ENCODE measurements at regions not wholly inside any gene's neighbourhood (a gene's known extent, or its start where the extent isn't known, plus 50 kb on each side); places are given as distances from the start of the nearest gene placed in this dataset.

- H3K9me3 ChIP-seq (ENCODE audit: control insufficient read depth, insufficient read depth, low read length), result no peaks in the 10 kb centered on the region
- H3K79me2 ChIP-seq (ENCODE audit: control insufficient read depth, low read length), result no peaks in the 10 kb centered on the region
- no peaks in the 10 kb centered on the region for H3F3A ChIP-seq (ENCODE audit: control insufficient read depth, insufficient read depth)
- H3K4me1 ChIP-seq (ENCODE audit: control insufficient read depth, low read length), result no peaks in the 10 kb centered on the region
- H3K9me2 ChIP-seq (replicated peaks; ENCODE audit: control insufficient read depth, low read length), result no peaks in the 10 kb centered on the region
- H3K4me2 ChIP-seq (ENCODE audit: low read length), result no peak overlapping the region
- no peak overlapping the region for H3K4me3 ChIP-seq (ENCODE audit: low read length)
- H4K20me1 ChIP-seq (ENCODE audit: control insufficient read depth, insufficient read depth, low read depth, low read length), result no peaks in the 10 kb centered on the region
- no peak overlapping the region for H3K27ac ChIP-seq (ENCODE audit: low read depth, low read length)
- no peaks in the 10 kb centered on the region for H3K36me3 ChIP-seq (ENCODE audit: control insufficient read depth, low read length)
- TF ChIP-seq, protein P1, sequence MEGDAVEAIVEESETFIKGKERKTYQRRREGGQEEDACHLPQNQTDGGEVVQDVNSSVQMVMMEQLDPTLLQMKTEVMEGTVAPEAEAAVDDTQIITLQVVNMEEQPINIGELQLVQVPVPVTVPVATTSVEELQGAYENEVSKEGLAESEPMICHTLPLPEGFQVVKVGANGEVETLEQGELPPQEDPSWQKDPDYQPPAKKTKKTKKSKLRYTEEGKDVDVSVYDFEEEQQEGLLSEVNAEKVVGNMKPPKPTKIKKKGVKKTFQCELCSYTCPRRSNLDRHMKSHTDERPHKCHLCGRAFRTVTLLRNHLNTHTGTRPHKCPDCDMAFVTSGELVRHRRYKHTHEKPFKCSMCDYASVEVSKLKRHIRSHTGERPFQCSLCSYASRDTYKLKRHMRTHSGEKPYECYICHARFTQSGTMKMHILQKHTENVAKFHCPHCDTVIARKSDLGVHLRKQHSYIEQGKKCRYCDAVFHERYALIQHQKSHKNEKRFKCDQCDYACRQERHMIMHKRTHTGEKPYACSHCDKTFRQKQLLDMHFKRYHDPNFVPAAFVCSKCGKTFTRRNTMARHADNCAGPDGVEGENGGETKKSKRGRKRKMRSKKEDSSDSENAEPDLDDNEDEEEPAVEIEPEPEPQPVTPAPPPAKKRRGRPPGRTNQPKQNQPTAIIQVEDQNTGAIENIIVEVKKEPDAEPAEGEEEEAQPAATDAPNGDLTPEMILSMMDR (IDR thresholded peaks at IDR 0.05; ENCODE audit: low read depth, low read length, poor library complexity, severe bottlenecking), result no peak
- no peak for TF ChIP-seq EZH2phosphoT487 (IDR thresholded peaks at IDR 0.05; ENCODE audit: borderline replicate concordance, low read length)
- no peaks in the 10 kb centered on the region for H3K27me3 ChIP-seq (ENCODE audit: control insufficient read depth, low read length)
Measured at GRCh38 chr2:208948073-208948472, 475.8 kb upstream of the MAP2 start.

DNA sequence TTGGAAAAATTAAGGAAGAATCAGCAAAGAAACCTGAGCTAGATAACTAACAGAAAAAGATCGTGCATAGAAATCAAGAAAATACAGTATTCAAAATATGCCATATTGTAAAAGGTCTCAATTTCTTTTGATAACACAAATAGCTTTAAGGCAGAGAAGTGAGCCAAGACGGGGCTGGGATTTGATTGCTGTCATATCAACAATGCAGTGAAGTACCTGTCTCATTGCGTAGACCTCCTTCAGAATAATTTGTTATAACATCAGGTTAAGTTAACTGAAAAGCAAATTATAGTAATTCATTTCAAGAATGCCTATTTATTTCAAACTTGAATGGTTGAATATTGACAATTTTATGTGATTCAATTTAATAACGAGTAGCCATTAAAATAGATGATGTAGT is 453.8 kb upstream of the MAP2 start:
- Histone ChIP-seq H3K4me3 (ENCODE audit: low read length) (no peak overlapping the region), H3K9me2 (replicated peaks; ENCODE audit: control insufficient read depth, low read length) (no peaks in the 10 kb centered on the region), H3K79me2 (ENCODE audit: control insufficient read depth, low read length) (no peaks in the 10 kb centered on the region), H3K4me2 (ENCODE audit: low read length) (no peak overlapping the region), H3F3A (ENCODE audit: control insufficient read depth, insufficient read depth) (no peaks in the 10 kb centered on the region), H3K4me1 (ENCODE audit: control insufficient read depth, low read length) (no peaks in the 10 kb centered on the region), H3K36me3 (ENCODE audit: control insufficient read depth, low read length) (no peaks in the 10 kb centered on the region), H3K27me3 (ENCODE audit: control insufficient read depth, low read length) (no peaks in the 10 kb centered on the region), H3K27ac (ENCODE audit: low read depth, low read length) (no peak overlapping the region), H3K9me3 (ENCODE audit: control insufficient read depth, insufficient read depth, low read length) (no peaks in the 10 kb centered on the region), H4K20me1 (ENCODE audit: control insufficient read depth, insufficient read depth, low read depth, low read length) (no peaks in the 10 kb centered on the region)
- TF ChIP-seq, protein P1 (IDR thresholded peaks at IDR 0.05; ENCODE audit: low read depth, low read length, poor library complexity, severe bottlenecking), result no peak
- no peak for TF ChIP-seq EZH2phosphoT487 (IDR thresholded peaks at IDR 0.05; ENCODE audit: borderline replicate concordance, low read length)

DNA sequence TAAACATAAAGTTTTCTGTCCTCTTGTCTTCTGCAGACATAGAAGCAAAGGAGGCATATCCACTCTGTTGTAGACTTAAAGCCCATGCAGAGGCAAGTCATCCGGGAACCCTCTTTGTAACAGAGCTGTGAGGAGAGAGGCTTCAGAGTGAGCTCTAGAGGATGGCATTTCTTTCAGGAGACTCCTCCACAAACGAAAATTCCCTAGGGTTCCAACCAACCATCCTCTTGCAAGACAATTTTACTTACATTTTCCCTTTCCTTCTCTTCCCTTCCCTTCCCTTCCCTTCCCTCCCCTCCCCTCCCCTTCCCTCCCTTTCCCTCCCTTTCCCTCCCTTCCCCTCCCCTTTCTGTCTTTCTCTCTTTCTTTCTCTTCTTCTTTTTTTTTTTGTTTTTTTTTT is 446.3 kb upstream of the MAP2 start:
- Histone ChIP-seq H3K4me3 (ENCODE audit: low read length) (no peak overlapping the region), H4K20me1 (ENCODE audit: control insufficient read depth, insufficient read depth, low read depth, low read length) (no peaks in the 10 kb centered on the region), H3K4me1 (ENCODE audit: control insufficient read depth, low read length) (no peaks in the 10 kb centered on the region), H3K36me3 (ENCODE audit: control insufficient read depth, low read length) (no peaks in the 10 kb centered on the region), H3K9me3 (ENCODE audit: control insufficient read depth, insufficient read depth, low read length) (no peaks in the 10 kb centered on the region), H3K4me2 (ENCODE audit: low read length) (no peak overlapping the region), H3K79me2 (ENCODE audit: control insufficient read depth, low read length) (no peaks in the 10 kb centered on the region), H3K27me3 (ENCODE audit: control insufficient read depth, low read length) (no peaks in the 10 kb centered on the region), H3K27ac (ENCODE audit: low read depth, low read length) (no peak overlapping the region), H3F3A (ENCODE audit: control insufficient read depth, insufficient read depth) (no peaks in the 10 kb centered on the region), H3K9me2 (replicated peaks; ENCODE audit: control insufficient read depth, low read length) (no peaks in the 10 kb centered on the region)
- TF ChIP-seq, protein P1 (IDR thresholded peaks at IDR 0.05; ENCODE audit: low read depth, low read length, poor library complexity, severe bottlenecking), result no peak
- no peak for TF ChIP-seq EZH2phosphoT487 (IDR thresholded peaks at IDR 0.05; ENCODE audit: borderline replicate concordance, low read length)

- no peaks in the 10 kb centered on the region for H3K4me1 ChIP-seq (ENCODE audit: control insufficient read depth, low read length)
- H4K20me1 ChIP-seq (ENCODE audit: control insufficient read depth, insufficient read depth, low read depth, low read length), result no peaks in the 10 kb centered on the region
- H3K27me3 ChIP-seq (ENCODE audit: control insufficient read depth, low read length), result no peaks in the 10 kb centered on the region
- no peak overlapping the region for H3K4me3 ChIP-seq (ENCODE audit: low read length)
- TF ChIP-seq, protein P1 (IDR thresholded peaks at IDR 0.05; ENCODE audit: low read depth, low read length, poor library complexity, severe bottlenecking), result no peak
- no peak for TF ChIP-seq EZH2phosphoT487 (IDR thresholded peaks at IDR 0.05; ENCODE audit: borderline replicate concordance, low read length)
- H3K27ac ChIP-seq (ENCODE audit: low read depth, low read length), result no peak overlapping the region
- no peaks in the 10 kb centered on the region for H3F3A ChIP-seq (ENCODE audit: control insufficient read depth, insufficient read depth)
- no peaks in the 10 kb centered on the region for H3K9me2 ChIP-seq (replicated peaks; ENCODE audit: control insufficient read depth, low read length)
- no peaks in the 10 kb centered on the region for H3K9me3 ChIP-seq (ENCODE audit: control insufficient read depth, insufficient read depth, low read length)
- no peaks in the 10 kb centered on the region for H3K36me3 ChIP-seq (ENCODE audit: control insufficient read depth, low read length)
- no peak overlapping the region for H3K4me2 ChIP-seq (ENCODE audit: low read length)
- no peaks in the 10 kb centered on the region for H3K79me2 ChIP-seq (ENCODE audit: control insufficient read depth, low read length)
Measured at GRCh38 chr2:208978946-208979345, 444.9 kb upstream of the MAP2 start.
